WERI-Rb-1 (cell line): ENCODE measurements at regions not wholly inside any gene's neighbourhood (a gene's known extent, or its start where the extent isn't known, plus 50 kb on each side); places are given as distances from the start of the nearest gene placed in this dataset.

Experiments
- DNase-seq: peaks from one replicate; pipeline ENCODE4 v3.0.0-alpha.2; 2020
- H3K27ac ChIP-seq: fragments of 250-450 bp; sonication (Bioruptor Pico); 2 replicates; pipeline ENCODE4 v1.5.1; 2020; ENCODE audit warnings: mild to moderate bottlenecking, moderate library complexity
- H3K27me3 ChIP-seq: fragments of 250-450 bp; sonication (Bioruptor Pico); 2 replicates; pipeline ENCODE4 v1.5.1; 2021; ENCODE audit warnings: mild to moderate bottlenecking, low read depth, moderate library complexity; ENCODE audit not compliant: insufficient read depth, severe bottlenecking
- H3K36me3 ChIP-seq: fragments of 250-450 bp; sonication (Bioruptor Pico); 2 replicates; pipeline ENCODE4 v1.5.1; 2020; ENCODE audit warnings: mild to moderate bottlenecking, moderate library complexity
- H3K4me3 ChIP-seq: 2 replicates; pipeline ENCODE4 v1.5.1; 2011; ENCODE audit warnings: low read depth, mild to moderate bottlenecking, control low read depth, low read length
- H3K9me3 ChIP-seq: fragments of 250-450 bp; sonication (Bioruptor Pico); 2 replicates; pipeline ENCODE4 v1.5.1; 2021; ENCODE audit warnings: mild to moderate bottlenecking, moderate library complexity; ENCODE audit not compliant: severe bottlenecking
- TF ChIP-seq, protein P1 (sequence below): IDR thresholded peaks from 2 replicates; pipeline ENCODE4 v1.5.1; 2011; ENCODE audit warnings: low read depth, mild to moderate bottlenecking, control low read depth, inconsistent platforms, low read length

DNA sequence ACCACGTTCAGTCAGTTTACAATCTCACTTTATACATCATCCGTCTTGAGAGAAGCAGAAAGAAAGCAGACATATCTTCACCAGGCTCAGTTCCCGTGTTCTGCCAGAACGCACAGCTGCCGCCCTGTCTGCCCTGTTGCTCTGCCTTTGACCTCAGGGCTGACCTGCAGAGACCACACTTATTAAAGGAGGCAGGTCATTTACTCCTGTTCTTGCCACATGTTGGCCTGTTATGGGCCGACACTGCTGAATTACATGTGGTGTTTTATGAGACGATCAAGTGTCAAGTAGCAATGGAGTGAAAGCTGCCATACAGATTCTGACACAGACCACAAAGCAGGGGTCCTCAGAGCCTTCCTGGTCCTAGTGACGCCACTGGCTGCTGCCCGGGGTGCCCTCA, 232.2 kb downstream of the TTC32 start:
- H3K27me3 ChIP-seq: peaks cover 71% of the 10 kb centered on the region
- H3K27ac ChIP-seq: no peak overlapping the region
- TF ChIP-seq, protein P1, sequence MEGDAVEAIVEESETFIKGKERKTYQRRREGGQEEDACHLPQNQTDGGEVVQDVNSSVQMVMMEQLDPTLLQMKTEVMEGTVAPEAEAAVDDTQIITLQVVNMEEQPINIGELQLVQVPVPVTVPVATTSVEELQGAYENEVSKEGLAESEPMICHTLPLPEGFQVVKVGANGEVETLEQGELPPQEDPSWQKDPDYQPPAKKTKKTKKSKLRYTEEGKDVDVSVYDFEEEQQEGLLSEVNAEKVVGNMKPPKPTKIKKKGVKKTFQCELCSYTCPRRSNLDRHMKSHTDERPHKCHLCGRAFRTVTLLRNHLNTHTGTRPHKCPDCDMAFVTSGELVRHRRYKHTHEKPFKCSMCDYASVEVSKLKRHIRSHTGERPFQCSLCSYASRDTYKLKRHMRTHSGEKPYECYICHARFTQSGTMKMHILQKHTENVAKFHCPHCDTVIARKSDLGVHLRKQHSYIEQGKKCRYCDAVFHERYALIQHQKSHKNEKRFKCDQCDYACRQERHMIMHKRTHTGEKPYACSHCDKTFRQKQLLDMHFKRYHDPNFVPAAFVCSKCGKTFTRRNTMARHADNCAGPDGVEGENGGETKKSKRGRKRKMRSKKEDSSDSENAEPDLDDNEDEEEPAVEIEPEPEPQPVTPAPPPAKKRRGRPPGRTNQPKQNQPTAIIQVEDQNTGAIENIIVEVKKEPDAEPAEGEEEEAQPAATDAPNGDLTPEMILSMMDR: no peak
- H3K4me3 ChIP-seq: no peak overlapping the region
- no peaks in the 10 kb centered on the region for H3K36me3 ChIP-seq
- H3K9me3 ChIP-seq: no peaks in the 10 kb centered on the region
- DNase-seq: no peak

DNA sequence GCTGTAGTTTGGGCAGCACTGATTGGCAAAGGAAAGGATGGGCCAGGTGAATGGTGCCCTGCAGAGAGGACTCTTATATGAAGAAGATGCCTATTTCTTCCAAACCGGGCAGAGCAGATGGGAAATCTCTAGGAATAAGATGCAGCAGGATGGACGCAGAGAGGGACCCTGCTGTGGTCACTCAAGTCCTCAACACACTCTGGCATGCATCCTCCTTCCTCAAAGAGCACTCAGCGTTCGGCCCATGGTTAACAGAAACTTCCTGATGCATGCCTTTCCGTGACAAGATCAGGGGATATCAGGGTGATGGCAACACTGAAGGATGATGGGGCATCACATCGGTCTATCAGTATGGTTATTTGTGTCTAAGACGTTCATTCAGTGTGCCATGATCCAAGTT, 232.7 kb downstream of the TTC32 start:
- Histone ChIP-seq H3K36me3 (no peaks in the 10 kb centered on the region), H3K27ac (no peak overlapping the region), H3K9me3 (no peaks in the 10 kb centered on the region), H3K27me3 (peaks cover 71% of the 10 kb centered on the region), H3K4me3 (no peak overlapping the region)
- TF ChIP-seq, protein P1: no peak
- no peak for DNase-seq

DNA sequence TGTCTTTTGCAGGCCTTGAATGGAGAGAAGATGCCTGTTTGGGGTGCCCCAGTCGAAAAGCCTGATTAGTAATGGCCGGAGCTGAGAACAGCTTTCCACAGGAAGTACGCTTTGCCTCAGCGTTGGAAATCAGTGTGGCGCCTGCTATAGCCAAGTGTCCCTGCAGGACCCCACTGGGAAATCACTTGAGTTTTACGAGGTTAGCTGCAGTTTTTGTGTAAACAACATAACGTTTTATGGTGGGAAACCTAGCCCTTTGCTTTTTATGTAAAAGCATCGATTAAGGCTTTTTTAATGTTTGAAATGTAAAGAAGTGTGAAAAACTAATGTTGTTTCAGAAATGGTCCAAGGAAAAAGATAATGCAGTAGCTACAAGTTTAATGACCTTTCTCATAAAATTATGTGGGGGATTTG, 234.2 kb downstream of the TTC32 start:
- Histone ChIP-seq H3K9me3 (no peaks in the 10 kb centered on the region), H3K27ac (no peak overlapping the region), H3K4me3 (no peak overlapping the region), H3K27me3 (peaks cover 55% of the 10 kb centered on the region), H3K36me3 (no peaks in the 10 kb centered on the region)
- no peak for DNase-seq
- TF ChIP-seq, protein P1: no peak

- TF ChIP-seq, protein P1: 0 out of 2 replicates have a peak, but pooled peaks have one; percentile 5
- H3K27me3 ChIP-seq: peaks cover 51% of the 10 kb centered on the region
- H3K27ac ChIP-seq: no peak overlapping the region
- no peak for DNase-seq
- no peaks in the 10 kb centered on the region for H3K9me3 ChIP-seq
- no peaks in the 10 kb centered on the region for H3K36me3 ChIP-seq
- no peak overlapping the region for H3K4me3 ChIP-seq
These were observed 234.7 kb downstream of the TTC32 start for GRCh38 chr2:19667085-19667484.

- Histone ChIP-seq H3K4me3 (no peak overlapping the region), H3K27me3 (peaks cover 28% of the 10 kb centered on the region), H3K9me3 (no peaks in the 10 kb centered on the region), H3K36me3 (no peaks in the 10 kb centered on the region), H3K27ac (no peak overlapping the region)
- no peak for DNase-seq
- TF ChIP-seq, protein P1: no peak
These were observed 237.1 kb downstream of the TTC32 start for GRCh38 chr2:19664646-19665045.

DNA sequence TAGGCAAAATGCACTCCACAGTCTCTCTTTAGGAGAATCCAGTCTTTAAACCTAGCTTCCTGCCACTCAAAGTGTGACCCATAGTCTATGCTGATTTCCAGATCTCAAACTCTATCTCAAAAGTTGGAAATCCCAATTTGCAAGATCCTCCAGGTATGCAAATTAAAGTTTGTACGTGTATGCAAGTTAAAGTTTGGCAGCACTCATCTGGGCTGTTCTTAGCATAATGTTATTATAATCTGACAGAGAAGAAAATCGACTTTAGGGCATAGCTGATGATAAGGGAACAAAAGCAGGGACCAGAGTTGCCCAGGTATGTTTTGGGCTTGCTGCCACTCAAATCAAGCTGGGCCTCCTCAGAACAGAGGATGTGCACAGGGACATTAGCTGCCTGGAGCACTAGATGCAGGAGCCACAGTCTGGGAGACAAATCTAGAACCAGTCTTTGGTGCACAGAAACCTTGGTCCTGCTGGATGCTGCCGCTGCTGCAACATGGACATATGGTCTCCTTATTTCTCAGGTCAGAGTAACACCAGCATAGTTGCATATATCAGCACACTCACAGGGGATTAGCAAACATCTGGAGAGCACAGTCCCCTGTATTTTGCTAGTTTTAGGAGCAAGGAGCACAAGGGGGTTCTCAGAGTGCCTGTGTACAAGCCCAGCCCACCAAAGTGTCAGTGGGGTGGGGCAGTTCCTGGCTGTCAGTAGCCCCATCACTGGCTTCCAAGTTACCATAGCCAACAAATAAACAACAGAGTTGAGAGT, 242.6 kb downstream of the TTC32 start:
- Histone ChIP-seq H3K4me3 (no peak overlapping the region), H3K36me3 (no peaks in the 10 kb centered on the region), H3K27ac (no peak overlapping the region), H3K27me3 (peaks cover 14% of the 10 kb centered on the region), H3K9me3 (no peaks in the 10 kb centered on the region)
- TF ChIP-seq, protein P1: no peak
- DNase-seq: no peak
